Esophagus muscularis mucosa (tissue), 4 donors: ENCODE measurements at regions not wholly inside any gene's neighbourhood (a gene's known extent, or its start where the extent isn't known, plus 50 kb on each side); places are given as distances from the start of the nearest gene placed in this dataset.

Experiments
- DNase-seq: peaks from one replicate; pipeline ENCODE4 v3.0.0-alpha.2; 2017; ENCODE audit errors: extremely low spot score
- H3K27ac ChIP-seq, 4 donors: fragments of 200-600 bp; sonication (generic); replicated peaks in 1 of 4; 1 replicate in 3 of 4; 2 replicates in 1 of 4; pipeline ENCODE4 v1.5.1; 2016 to 2019; ENCODE audit warnings: mild to moderate bottlenecking in 1 of 4
- H3K27me3 ChIP-seq, 4 donors: fragments of 200-600 bp; sonication (generic); one replicate each; pipeline versions ENCODE4 v1.5.1 to v1.6.0; 2016 to 2019
- H3K36me3 ChIP-seq, 4 donors: fragments of 200-600 bp; sonication (generic); one replicate each; pipeline ENCODE4 v1.5.1; 2016 to 2019
- H3K4me1 ChIP-seq, 4 donors: fragments of 200-600 bp; sonication (generic); one replicate each; pipeline ENCODE4 v1.5.1; 2016 to 2019
- H3K4me3 ChIP-seq, 4 donors: fragments of 200-600 bp; sonication (generic); 1 replicate in 2 of 4; 2 replicates in 2 of 4; pipeline ENCODE4 v1.5.1; 2016 to 2019; ENCODE audit warnings: mild to moderate bottlenecking in 4 of 4, moderate library complexity in 1 of 4
- H3K9me3 ChIP-seq, 4 donors: fragments of 200-600 bp; sonication (generic); 1 replicate in 3 of 4; 2 replicates in 1 of 4; pipeline ENCODE4 v1.5.1; 2016 to 2019
- CTCF ChIP-seq, 3 experiments: fragments of 200-600 bp in 2 of 3; fragments of 450-650 bp in 1 of 3; sonication (generic) in 2 of 3; IDR thresholded peaks; one replicate each; pipeline ENCODE4 v1.5.1; 2017 to 2019; ENCODE audit warnings: antibody characterized with exemption in 3 of 3, mild to moderate bottlenecking in 2 of 3, moderate library complexity in 1 of 3
- EP300 ChIP-seq: sonication (generic); formaldehyde crosslinking; IDR thresholded peaks from one replicate; pipeline ENCODE4 v1.6.1; 2017; ENCODE audit warnings: antibody characterized with exemption
- POLR2A ChIP-seq: fragments of 450-650 bp; IDR thresholded peaks from one replicate; pipeline ENCODE4 v1.6.1; 2017; ENCODE audit warnings: antibody characterized with exemption, moderate library complexity, mild to moderate bottlenecking, low read depth
- POLR2AphosphoS5 ChIP-seq, 2 donors: sonication (generic); formaldehyde crosslinking; IDR thresholded peaks; one replicate each; pipeline ENCODE4 v1.6.1; 2017; ENCODE audit warnings: antibody characterized with exemption in 2 of 2
- WGBS: methylation state at CpG from one replicate; pipeline ENCODE4 v1.1.5; 2018; 5-methylcytosine and 5-hydroxymethylcytosine counted together
- intact Hi-C: fragments of 100-400 bp; cut with DNase I; formaldehyde crosslinking; loops from one replicate; pipeline ENCODE4 v1.15.1; 2023

GRCh38 chr5:2193142-2193541, 310.4 kb upstream of the IRX4 start:
- DNase-seq, result no peak
- WGBS, result 82% methylated on average over 5 of the region's 6 CpGs
- Histone ChIP-seq H3K4me3 (no peak overlapping the region), H3K27me3 (peaks cover 0 to 38% (median 0%) of the 10 kb centered on the region in 4 donors), H3K4me1 (no peaks in the 10 kb centered on the region), H3K9me3 (peaks cover 0 to 20% (median 15%) of the 10 kb centered on the region in 4 donors), H3K36me3 (no peaks in the 10 kb centered on the region), H3K27ac (no peak overlapping the region)
- intact Hi-C loops, result no loop called here
- TF ChIP-seq POLR2A, result no peak
- no peak for TF ChIP-seq EP300
- no peak for TF ChIP-seq CTCF (IDR thresholded peaks at IDR 0.05)
- TF ChIP-seq POLR2AphosphoS5 (IDR thresholded peaks at IDR 0.05), result no peak

- no peaks in the 10 kb centered on the region for H3K4me1 ChIP-seq
- H3K9me3 ChIP-seq, result peaks cover 0 to 20% (median 15%) of the 10 kb centered on the region in 4 donors
- no peak for TF ChIP-seq CTCF (IDR thresholded peaks at IDR 0.05)
- TF ChIP-seq POLR2AphosphoS5 (IDR thresholded peaks at IDR 0.05), result no peak
- no peak for TF ChIP-seq POLR2A
- TF ChIP-seq EP300, result no peak
- 84% methylated on average over 8 of the region's 8 CpGs for WGBS
- no peak for DNase-seq
- no peaks in the 10 kb centered on the region for H3K36me3 ChIP-seq
- H3K27ac ChIP-seq, result no peak overlapping the region
- H3K4me3 ChIP-seq, result no peak overlapping the region
- H3K27me3 ChIP-seq, result peaks cover 0 to 35% (median 0%) of the 10 kb centered on the region in 4 donors
- intact Hi-C loops, result no loop called here
Observed at GRCh38 chr5:2192496-2192895, 309.8 kb upstream of the IRX4 start.

GRCh38 chr5:2191972-2192371, 309.2 kb upstream of the IRX4 start:
- Histone ChIP-seq H3K4me1 (no peaks in the 10 kb centered on the region), H3K27me3 (peaks cover 0 to 32% (median 0%) of the 10 kb centered on the region in 4 donors), H3K27ac (no peak overlapping the region), H3K4me3 (no peak overlapping the region), H3K36me3 (no peaks in the 10 kb centered on the region), H3K9me3 (peaks cover 0 to 20% (median 15%) of the 10 kb centered on the region in 4 donors)
- WGBS, result 85% methylated on average over 4 of the region's 6 CpGs
- intact Hi-C loops, result no loop called here
- TF ChIP-seq POLR2A (no peak), POLR2AphosphoS5 (IDR thresholded peaks at IDR 0.05) (no peak), CTCF (IDR thresholded peaks at IDR 0.05) (no peak), EP300 (no peak)
- DNase-seq, result no peak

- H3K4me1 ChIP-seq, result no peaks in the 10 kb centered on the region
- 81% methylated on average over 9 of the region's 9 CpGs for WGBS
- peaks cover 0 to 32% (median 0%) of the 10 kb centered on the region in 4 donors for H3K27me3 ChIP-seq
- no peak for TF ChIP-seq POLR2AphosphoS5 (IDR thresholded peaks at IDR 0.05)
- no peak for TF ChIP-seq EP300
- TF ChIP-seq POLR2A, result no peak
- no peak for TF ChIP-seq CTCF (IDR thresholded peaks at IDR 0.05)
- intact Hi-C loops, result no loop called here
- H3K36me3 ChIP-seq, result no peaks in the 10 kb centered on the region
- peaks cover 0 to 19% (median 13%) of the 10 kb centered on the region in 4 donors for H3K9me3 ChIP-seq
- no peak overlapping the region for H3K27ac ChIP-seq
- DNase-seq, result no peak
- H3K4me3 ChIP-seq, result no peak overlapping the region
Observed at GRCh38 chr5:2190549-2190948, 307.8 kb upstream of the IRX4 start.

- Histone ChIP-seq H3K27ac (no peak overlapping the region), H3K4me1 (peaks cover 0 to under 1% (median 0%) of the 10 kb centered on the region in 4 donors), H3K36me3 (no peaks in the 10 kb centered on the region), H3K27me3 (peaks cover 0 to 31% (median 0%) of the 10 kb centered on the region in 4 donors), H3K4me3 (no peak overlapping the region), H3K9me3 (no peaks in the 10 kb centered on the region)
- 90% methylated on average over 4 of the region's 4 CpGs for WGBS
- intact Hi-C loops, result no loop called here
- no peak for DNase-seq
- no peak for TF ChIP-seq POLR2AphosphoS5 (IDR thresholded peaks at IDR 0.05)
Observed at GRCh38 chr5:2188661-2189060, 305.9 kb upstream of the IRX4 start.
